ENCODE measurements at regions not wholly inside any gene's neighbourhood (a gene's known extent, or its start where the extent isn't known, plus 50 kb on each side); places are given as distances from the start of the nearest gene placed in this dataset.

- no peak overlapping the region for H3K9ac ChIP-seq (ENCODE audit: control insufficient read depth, insufficient read depth, low read length)
- no peaks in the 10 kb centered on the region for H3K4me1 ChIP-seq (ENCODE audit: control insufficient read depth, insufficient read depth, low read length)
- H4K20me1 ChIP-seq (ENCODE audit: control insufficient read depth, insufficient read depth): no peaks in the 10 kb centered on the region
- no peaks in the 10 kb centered on the region for H3K79me2 ChIP-seq (ENCODE audit: control insufficient read depth, insufficient read depth, low read length)
- no peaks in the 10 kb centered on the region for H3K27me3 ChIP-seq (replicated peaks in 1 of 2; ENCODE audit: control insufficient read depth in 2 of 2, insufficient read depth in 2 of 2, low read length in 1 of 2)
- in situ Hi-C loops (cut with MboI) (no loop called here), intact Hi-C loops (cut with micrococcal nuclease; ENCODE audit: unreplicated experiment) (no loop called here)
- H3K36me3 ChIP-seq (ENCODE audit: control insufficient read depth in 2 of 2, insufficient read depth in 2 of 2, low read length in 1 of 2): no peaks in the 10 kb centered on the region
- ChIA-PET POLR2A (no interaction called here), RAD21 (ENCODE audit: unreplicated experiment) (no interaction called here), CTCF (no interaction called here), SMC1A (ENCODE audit: uncharacterized antibody, unreplicated experiment) (no interaction called here)
- no peak for DNase-seq (ENCODE audit: low read depth, low spot score)
- FAIRE-seq: no peak
- no peak overlapping the region for H3K4me3 ChIP-seq
- no peak overlapping the region for H3K27ac ChIP-seq (ENCODE audit: control insufficient read depth, insufficient read depth)
- H3K9me3 ChIP-seq (replicated peaks; ENCODE audit: control insufficient read depth, insufficient read depth, low read length): no peaks in the 10 kb centered on the region
- TF ChIP-seq, protein P1, sequence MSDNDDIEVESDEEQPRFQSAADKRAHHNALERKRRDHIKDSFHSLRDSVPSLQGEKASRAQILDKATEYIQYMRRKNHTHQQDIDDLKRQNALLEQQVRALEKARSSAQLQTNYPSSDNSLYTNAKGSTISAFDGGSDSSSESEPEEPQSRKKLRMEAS (IDR thresholded peaks at IDR 0.05; ENCODE audit: low read depth, low read length): no peak
- TF ChIP-seq, protein P2, sequence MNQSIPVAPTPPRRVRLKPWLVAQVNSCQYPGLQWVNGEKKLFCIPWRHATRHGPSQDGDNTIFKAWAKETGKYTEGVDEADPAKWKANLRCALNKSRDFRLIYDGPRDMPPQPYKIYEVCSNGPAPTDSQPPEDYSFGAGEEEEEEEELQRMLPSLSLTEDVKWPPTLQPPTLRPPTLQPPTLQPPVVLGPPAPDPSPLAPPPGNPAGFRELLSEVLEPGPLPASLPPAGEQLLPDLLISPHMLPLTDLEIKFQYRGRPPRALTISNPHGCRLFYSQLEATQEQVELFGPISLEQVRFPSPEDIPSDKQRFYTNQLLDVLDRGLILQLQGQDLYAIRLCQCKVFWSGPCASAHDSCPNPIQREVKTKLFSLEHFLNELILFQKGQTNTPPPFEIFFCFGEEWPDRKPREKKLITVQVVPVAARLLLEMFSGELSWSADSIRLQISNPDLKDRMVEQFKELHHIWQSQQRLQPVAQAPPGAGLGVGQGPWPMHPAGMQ (IDR thresholded peaks at IDR 0.05; ENCODE audit: borderline replicate concordance): no peak
- no peak for TF ChIP-seq NR2F1 (conservative IDR thresholded peaks at IDR 0.05)
- TF ChIP-seq, protein P3, sequence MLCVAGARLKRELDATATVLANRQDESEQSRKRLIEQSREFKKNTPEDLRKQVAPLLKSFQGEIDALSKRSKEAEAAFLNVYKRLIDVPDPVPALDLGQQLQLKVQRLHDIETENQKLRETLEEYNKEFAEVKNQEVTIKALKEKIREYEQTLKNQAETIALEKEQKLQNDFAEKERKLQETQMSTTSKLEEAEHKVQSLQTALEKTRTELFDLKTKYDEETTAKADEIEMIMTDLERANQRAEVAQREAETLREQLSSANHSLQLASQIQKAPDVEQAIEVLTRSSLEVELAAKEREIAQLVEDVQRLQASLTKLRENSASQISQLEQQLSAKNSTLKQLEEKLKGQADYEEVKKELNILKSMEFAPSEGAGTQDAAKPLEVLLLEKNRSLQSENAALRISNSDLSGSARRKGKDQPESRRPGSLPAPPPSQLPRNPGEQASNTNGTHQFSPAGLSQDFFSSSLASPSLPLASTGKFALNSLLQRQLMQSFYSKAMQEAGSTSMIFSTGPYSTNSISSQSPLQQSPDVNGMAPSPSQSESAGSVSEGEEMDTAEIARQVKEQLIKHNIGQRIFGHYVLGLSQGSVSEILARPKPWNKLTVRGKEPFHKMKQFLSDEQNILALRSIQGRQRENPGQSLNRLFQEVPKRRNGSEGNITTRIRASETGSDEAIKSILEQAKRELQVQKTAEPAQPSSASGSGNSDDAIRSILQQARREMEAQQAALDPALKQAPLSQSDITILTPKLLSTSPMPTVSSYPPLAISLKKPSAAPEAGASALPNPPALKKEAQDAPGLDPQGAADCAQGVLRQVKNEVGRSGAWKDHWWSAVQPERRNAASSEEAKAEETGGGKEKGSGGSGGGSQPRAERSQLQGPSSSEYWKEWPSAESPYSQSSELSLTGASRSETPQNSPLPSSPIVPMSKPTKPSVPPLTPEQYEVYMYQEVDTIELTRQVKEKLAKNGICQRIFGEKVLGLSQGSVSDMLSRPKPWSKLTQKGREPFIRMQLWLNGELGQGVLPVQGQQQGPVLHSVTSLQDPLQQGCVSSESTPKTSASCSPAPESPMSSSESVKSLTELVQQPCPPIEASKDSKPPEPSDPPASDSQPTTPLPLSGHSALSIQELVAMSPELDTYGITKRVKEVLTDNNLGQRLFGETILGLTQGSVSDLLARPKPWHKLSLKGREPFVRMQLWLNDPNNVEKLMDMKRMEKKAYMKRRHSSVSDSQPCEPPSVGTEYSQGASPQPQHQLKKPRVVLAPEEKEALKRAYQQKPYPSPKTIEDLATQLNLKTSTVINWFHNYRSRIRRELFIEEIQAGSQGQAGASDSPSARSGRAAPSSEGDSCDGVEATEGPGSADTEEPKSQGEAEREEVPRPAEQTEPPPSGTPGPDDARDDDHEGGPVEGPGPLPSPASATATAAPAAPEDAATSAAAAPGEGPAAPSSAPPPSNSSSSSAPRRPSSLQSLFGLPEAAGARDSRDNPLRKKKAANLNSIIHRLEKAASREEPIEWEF (IDR thresholded peaks at IDR 0.05; ENCODE audit: insufficient replicate concordance, low read depth, low read length): no peak
- TF ChIP-seq SRF (IDR thresholded peaks at IDR 0.05; ENCODE audit: low read depth in 2 of 2, low read length in 2 of 2): no peak
- TF ChIP-seq CBX3 (IDR thresholded peaks at IDR 0.05; ENCODE audit: borderline replicate concordance, low read depth): no peak
- TF ChIP-seq, protein P4, sequence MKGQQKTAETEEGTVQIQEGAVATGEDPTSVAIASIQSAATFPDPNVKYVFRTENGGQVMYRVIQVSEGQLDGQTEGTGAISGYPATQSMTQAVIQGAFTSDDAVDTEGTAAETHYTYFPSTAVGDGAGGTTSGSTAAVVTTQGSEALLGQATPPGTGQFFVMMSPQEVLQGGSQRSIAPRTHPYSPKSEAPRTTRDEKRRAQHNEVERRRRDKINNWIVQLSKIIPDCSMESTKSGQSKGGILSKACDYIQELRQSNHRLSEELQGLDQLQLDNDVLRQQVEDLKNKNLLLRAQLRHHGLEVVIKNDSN (IDR thresholded peaks at IDR 0.05; ENCODE audit: borderline replicate concordance, extremely low read length, insufficient read depth, low read depth, low read length): no peak
- no peak for TF ChIP-seq DPF2 (IDR thresholded peaks at IDR 0.05)
- no peak for TF ChIP-seq EGR1 (IDR thresholded peaks at IDR 0.05; ENCODE audit: borderline replicate concordance in 1 of 2, low read depth in 2 of 2, low read length in 2 of 2)
- TF ChIP-seq PAX8 (IDR thresholded peaks at IDR 0.05): no peak
- TF ChIP-seq, protein P5, sequence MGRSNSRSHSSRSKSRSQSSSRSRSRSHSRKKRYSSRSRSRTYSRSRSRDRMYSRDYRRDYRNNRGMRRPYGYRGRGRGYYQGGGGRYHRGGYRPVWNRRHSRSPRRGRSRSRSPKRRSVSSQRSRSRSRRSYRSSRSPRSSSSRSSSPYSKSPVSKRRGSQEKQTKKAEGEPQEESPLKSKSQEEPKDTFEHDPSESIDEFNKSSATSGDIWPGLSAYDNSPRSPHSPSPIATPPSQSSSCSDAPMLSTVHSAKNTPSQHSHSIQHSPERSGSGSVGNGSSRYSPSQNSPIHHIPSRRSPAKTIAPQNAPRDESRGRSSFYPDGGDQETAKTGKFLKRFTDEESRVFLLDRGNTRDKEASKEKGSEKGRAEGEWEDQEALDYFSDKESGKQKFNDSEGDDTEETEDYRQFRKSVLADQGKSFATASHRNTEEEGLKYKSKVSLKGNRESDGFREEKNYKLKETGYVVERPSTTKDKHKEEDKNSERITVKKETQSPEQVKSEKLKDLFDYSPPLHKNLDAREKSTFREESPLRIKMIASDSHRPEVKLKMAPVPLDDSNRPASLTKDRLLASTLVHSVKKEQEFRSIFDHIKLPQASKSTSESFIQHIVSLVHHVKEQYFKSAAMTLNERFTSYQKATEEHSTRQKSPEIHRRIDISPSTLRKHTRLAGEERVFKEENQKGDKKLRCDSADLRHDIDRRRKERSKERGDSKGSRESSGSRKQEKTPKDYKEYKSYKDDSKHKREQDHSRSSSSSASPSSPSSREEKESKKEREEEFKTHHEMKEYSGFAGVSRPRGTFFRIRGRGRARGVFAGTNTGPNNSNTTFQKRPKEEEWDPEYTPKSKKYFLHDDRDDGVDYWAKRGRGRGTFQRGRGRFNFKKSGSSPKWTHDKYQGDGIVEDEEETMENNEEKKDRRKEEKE (IDR thresholded peaks at IDR 0.05): no peak
- no peak for ATAC-seq
- no peak overlapping the region for H2AFZ ChIP-seq (ENCODE audit: control insufficient read depth, low read depth, low read length)
- H3K4me2 ChIP-seq (ENCODE audit: control insufficient read depth, insufficient read depth): no peak overlapping the region
- WGBS (ENCODE audit: insufficient coverage, insufficient replicate concordance, low lambda C conversion rate, missing lambda C conversion rate): 91% methylated on average over 2 of the region's 4 CpGs
- no TSS peak for BruUV-seq (replicated peaks)
Measured at GRCh38 chr2:194750926-194751325, 906.1 kb upstream of the SLC39A10 start.

Measured in GM12878 (cell line).